ENCODE measurements at regions not wholly inside any gene's neighbourhood (a gene's known extent, or its start where the extent isn't known, plus 50 kb on each side); places are given as distances from the start of the nearest gene placed in this dataset.
A peak's percentile ranks its signal among the peaks of the same experiment; 100 is the strongest.

GRCh38 chr12:107558141-107558815 is 127.3 kb upstream of the PWP1 start:
- Histone ChIP-seq H3K4me3 (no peak overlapping the region), H3K27ac (no peak overlapping the region), H3K4me1 (replicated peaks in 1 of 2) (no peaks in the 10 kb centered on the region)
- no peak for ATAC-seq (replicated peaks in 6 of 8)
- in situ Hi-C loops (cut with MboI; ENCODE audit: low pct_unique_long_range_greater_than_20kb in 2 of 9, low sequenced_read_pairs in 9 of 9, unreplicated experiment in 9 of 9): no loop called here
- 58 to 81% (median 70%) methylated on average over 1 to 6 of the region's 9 CpGs; no CpG with 5 or more reads in 1 of the 10 experiments for WGBS, 10 experiments

DNA sequence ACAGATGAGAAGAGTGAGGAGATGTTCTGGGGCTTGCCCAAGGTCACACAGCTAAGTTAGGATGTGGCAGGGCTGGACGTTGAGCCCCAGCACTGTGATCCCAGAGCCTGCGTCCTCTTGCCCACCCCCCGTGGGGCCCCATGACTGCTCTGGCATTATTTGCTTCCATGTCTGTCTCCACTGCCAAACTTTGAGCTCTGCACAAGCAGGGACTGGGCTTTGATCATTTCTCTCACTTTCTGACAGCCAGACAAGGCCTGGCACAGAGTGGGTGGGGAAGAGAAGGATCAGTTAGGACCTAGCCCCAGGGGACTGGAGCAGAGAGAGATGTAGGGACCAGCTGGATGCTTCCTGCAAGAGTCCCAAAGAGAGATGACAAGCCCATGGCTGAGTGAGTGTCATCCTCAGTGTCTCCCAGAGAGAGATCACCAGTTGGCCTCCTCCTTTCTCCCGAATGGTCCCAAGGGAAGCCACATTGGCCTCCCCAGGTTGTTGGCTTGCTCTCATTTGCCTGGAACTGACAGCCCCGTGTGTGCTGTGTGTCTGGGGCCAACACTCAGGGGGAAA is 126.7 kb upstream of the PWP1 start:
- in situ Hi-C loops (cut with MboI; ENCODE audit: low pct_unique_long_range_greater_than_20kb in 2 of 9, low sequenced_read_pairs in 9 of 9, unreplicated experiment in 9 of 9): no loop called here
- no peak for ATAC-seq (replicated peaks in 6 of 8)
- no peak overlapping the region for H3K27ac ChIP-seq
- WGBS, 10 experiments: 36 to 67% (median 55%) methylated on average over 1 to 3 of the region's 5 CpGs; no CpG with 5 or more reads in 5 of the 10 experiments
- no peaks in the 10 kb centered on the region for H3K4me1 ChIP-seq (replicated peaks in 1 of 2)
- no peak overlapping the region for H3K4me3 ChIP-seq

DNA sequence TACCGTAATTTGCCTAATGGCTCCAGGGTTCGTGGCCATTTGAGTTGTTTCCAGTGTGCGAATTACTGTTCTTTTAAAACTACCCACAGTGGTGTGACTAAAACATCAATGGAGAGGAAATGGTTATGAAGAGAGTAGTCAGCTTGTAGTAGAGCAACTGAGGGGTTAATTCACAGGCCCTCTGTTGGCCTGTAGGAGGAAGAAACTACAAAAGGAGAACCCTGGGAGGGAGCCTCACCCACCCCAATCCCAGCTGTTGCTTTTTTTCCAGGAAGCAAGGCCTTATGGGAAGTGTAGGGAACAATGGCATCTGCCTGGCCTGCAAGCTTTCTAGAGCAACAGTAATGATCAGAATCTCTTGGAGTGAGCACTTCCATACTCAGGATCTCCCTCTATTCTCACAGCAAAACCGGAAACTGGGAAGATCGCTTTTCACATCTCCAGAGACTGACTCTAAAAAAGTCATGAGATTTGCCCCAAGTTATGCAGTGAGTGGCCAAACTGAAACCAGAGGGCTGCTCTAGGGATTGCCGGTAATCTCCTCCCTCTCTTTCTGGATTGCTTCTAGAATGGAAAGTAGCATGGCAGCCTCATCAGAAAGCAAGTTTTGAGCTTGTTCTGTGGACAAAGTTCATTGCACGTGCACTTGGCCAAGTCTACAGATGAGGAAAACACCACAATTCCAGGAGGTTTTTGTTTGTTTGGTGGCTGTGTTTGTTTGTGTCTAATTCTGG is 125.3 kb upstream of the PWP1 start:
- H3K4me1 ChIP-seq (replicated peaks in 1 of 2): no peaks in the 10 kb centered on the region
- WGBS, 10 experiments: 17 to 98% (median 79%) methylated on average over 1 to 7 of the region's 7 CpGs; no CpG with 5 or more reads in 1 of the 10 experiments
- ATAC-seq (replicated peaks in 6 of 8): peak in 3 of 8 experiments; percentile 38 to 76 (median 64)
- no peak overlapping the region for H3K27ac ChIP-seq
- no peak overlapping the region for H3K4me3 ChIP-seq
- in situ Hi-C loops (cut with MboI; ENCODE audit: low pct_unique_long_range_greater_than_20kb in 2 of 9, low sequenced_read_pairs in 9 of 9, unreplicated experiment in 9 of 9): no loop called here

DNA sequence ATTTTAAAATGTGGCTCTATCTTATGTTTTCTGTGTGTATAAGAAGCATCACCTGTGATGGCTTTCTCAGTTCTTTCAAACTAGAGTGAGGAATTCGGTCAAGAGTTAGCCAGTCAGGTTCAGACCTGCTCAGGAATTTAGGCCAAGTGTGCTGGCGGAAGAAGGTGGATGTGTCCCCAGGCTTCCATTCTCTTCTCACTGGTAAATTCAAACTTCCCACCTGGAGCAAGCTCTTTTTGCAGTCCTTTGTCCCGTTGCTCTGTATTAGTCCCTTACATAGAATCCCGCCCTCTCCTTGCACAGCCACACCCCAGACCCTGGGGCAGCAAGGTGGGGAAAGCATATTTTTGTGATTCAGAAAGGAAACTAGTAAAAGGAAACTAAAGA is 124.7 kb upstream of the PWP1 start:
- no peaks in the 10 kb centered on the region for H3K4me1 ChIP-seq (replicated peaks in 1 of 2)
- WGBS, 10 experiments: 0 to 100% (median 98%) methylated on average over 1 to 4 of the region's 4 CpGs; no CpG with 5 or more reads in 2 of the 10 experiments
- in situ Hi-C loops (cut with MboI; ENCODE audit: low pct_unique_long_range_greater_than_20kb in 2 of 9, low sequenced_read_pairs in 9 of 9, unreplicated experiment in 9 of 9): no loop called here
- ATAC-seq (replicated peaks in 6 of 8): no peak
- H3K4me3 ChIP-seq: no peak overlapping the region
- no peak overlapping the region for H3K27ac ChIP-seq

- peak in 6 of 8 experiments; percentile 24 to 83 (median 47) for ATAC-seq (replicated peaks in 6 of 8)
- no peak overlapping the region for H3K27ac ChIP-seq
- in situ Hi-C loops (cut with MboI; ENCODE audit: low pct_unique_long_range_greater_than_20kb in 2 of 9, low sequenced_read_pairs in 9 of 9, unreplicated experiment in 9 of 9): no loop called here
- 0 to 79% (median 36%) methylated on average over 1 to 3 of the region's 3 CpGs; no CpG with 5 or more reads in 4 of the 10 experiments for WGBS, 10 experiments
- H3K4me1 ChIP-seq (replicated peaks in 1 of 2): no peaks in the 10 kb centered on the region
- no peak overlapping the region for H3K4me3 ChIP-seq
These were observed 120.7 kb upstream of the PWP1 start for GRCh38 chr12:107564946-107565345.

GRCh38 chr12:107565551-107565950 is 120.0 kb upstream of the PWP1 start:
- H3K27ac ChIP-seq: no peak overlapping the region
- no peak overlapping the region for H3K4me3 ChIP-seq
- no peaks in the 10 kb centered on the region for H3K4me1 ChIP-seq (replicated peaks in 1 of 2)
- 0 to 80% (median 56%) methylated on average over 1 to 5 of the region's 5 CpGs; no CpG with 5 or more reads in 2 of the 10 experiments for WGBS, 10 experiments
- ATAC-seq (replicated peaks in 6 of 8): no peak
- in situ Hi-C loops (cut with MboI; ENCODE audit: low pct_unique_long_range_greater_than_20kb in 2 of 9, low sequenced_read_pairs in 9 of 9, unreplicated experiment in 9 of 9): no loop called here

DNA sequence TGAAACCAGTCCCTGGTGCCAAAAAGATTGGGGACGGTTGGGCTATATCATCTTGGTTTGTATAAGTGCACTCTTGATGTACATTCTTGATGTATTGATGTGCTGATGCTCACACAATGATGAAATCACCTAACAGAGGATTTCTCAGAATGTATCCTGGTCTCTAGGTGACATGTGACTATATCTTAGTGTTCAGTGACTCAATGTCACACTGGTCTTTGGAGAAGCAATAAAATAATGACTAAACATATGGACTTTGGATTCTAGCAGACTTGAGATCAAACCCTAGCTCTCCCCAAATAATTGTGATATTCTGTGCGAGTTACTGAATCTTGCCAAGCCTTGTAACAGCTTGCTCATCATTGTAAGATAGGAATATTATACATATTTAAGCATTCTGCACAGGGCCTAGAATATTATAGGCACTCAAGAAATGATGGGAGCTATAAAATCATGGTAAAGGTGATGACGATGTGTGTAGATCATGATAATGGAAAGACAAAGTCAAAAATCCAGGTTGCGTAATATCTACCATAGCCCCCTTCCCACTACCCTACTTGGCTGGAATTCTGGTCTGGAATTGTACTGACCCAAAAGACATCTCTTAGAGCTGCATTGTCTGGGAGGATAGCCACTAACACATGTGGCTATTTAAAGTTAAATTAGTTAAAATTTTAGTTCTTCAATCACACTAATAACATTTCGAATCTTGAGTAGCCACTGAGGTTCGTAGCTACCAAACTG is 117.6 kb upstream of the PWP1 start:
- Histone ChIP-seq H3K27ac (no peak overlapping the region), H3K4me3 (no peak overlapping the region), H3K4me1 (replicated peaks in 1 of 2) (no peaks in the 10 kb centered on the region)
- in situ Hi-C loops (cut with MboI; ENCODE audit: low pct_unique_long_range_greater_than_20kb in 2 of 9, low sequenced_read_pairs in 9 of 9, unreplicated experiment in 9 of 9): no loop called here
- ATAC-seq (replicated peaks in 6 of 8): no peak
- 51 to 100% (median 86%) methylated on average over 2 to 6 of the region's 6 CpGs; no CpG with 5 or more reads in 1 of the 10 experiments for WGBS, 10 experiments

GRCh38 chr12:107568718-107569117 is 116.9 kb upstream of the PWP1 start:
- no peak overlapping the region for H3K4me3 ChIP-seq
- in situ Hi-C loops (cut with MboI; ENCODE audit: low pct_unique_long_range_greater_than_20kb in 2 of 9, low sequenced_read_pairs in 9 of 9, unreplicated experiment in 9 of 9): no loop called here
- 28 to 89% (median 74%) methylated on average over 2 to 5 of the region's 5 CpGs; no CpG with 5 or more reads in 4 of the 10 experiments for WGBS, 10 experiments
- no peaks in the 10 kb centered on the region for H3K4me1 ChIP-seq (replicated peaks in 1 of 2)
- no peak overlapping the region for H3K27ac ChIP-seq
- no peak for ATAC-seq (replicated peaks in 6 of 8)

GRCh38 chr12:107570721-107571120 is 114.9 kb upstream of the PWP1 start:
- Histone ChIP-seq H3K4me1 (replicated peaks in 1 of 2) (no peaks in the 10 kb centered on the region), H3K4me3 (no peak overlapping the region), H3K27ac (no peak overlapping the region)
- 0 to 80% (median 53%) methylated on average over 1 of the region's 1 CpG; no CpG with 5 or more reads in 2 of the 10 experiments for WGBS, 10 experiments
- ATAC-seq (replicated peaks in 6 of 8): peak in 4 of 8 experiments; percentile 33 to 98 (median 48)
- in situ Hi-C loops (cut with MboI; ENCODE audit: low pct_unique_long_range_greater_than_20kb in 2 of 9, low sequenced_read_pairs in 9 of 9, unreplicated experiment in 9 of 9): no loop called here

DNA sequence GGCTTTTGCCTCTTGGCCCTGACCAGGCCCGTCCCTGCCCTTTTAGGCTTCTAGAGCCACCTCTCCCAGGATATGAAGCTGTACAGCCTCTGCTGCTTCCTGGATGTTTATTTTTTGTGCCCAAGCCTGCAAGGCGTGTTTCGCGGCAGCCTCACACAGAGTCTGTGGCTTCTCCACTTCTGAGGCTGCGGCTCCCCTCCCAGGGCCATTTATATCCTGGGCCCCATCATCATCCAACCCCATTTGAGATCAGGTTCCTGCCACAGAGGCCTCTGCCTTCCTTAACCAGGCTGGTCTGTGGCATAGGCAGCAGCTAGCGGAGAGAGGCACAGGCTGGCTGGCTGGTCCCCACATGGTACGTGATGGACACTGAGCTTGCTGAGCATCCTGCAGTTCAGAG is 114.1 kb upstream of the PWP1 start:
- WGBS, 10 experiments: 80 to 100% (median 85%) methylated on average over 1 to 4 of the region's 7 CpGs; no CpG with 5 or more reads in 6 of the 10 experiments
- no peak overlapping the region for H3K4me3 ChIP-seq
- in situ Hi-C loops (cut with MboI; ENCODE audit: low pct_unique_long_range_greater_than_20kb in 2 of 9, low sequenced_read_pairs in 9 of 9, unreplicated experiment in 9 of 9): no loop called here
- no peaks in the 10 kb centered on the region for H3K4me1 ChIP-seq (replicated peaks in 1 of 2)
- ATAC-seq (replicated peaks in 6 of 8): no peak
- H3K27ac ChIP-seq: no peak overlapping the region

DNA sequence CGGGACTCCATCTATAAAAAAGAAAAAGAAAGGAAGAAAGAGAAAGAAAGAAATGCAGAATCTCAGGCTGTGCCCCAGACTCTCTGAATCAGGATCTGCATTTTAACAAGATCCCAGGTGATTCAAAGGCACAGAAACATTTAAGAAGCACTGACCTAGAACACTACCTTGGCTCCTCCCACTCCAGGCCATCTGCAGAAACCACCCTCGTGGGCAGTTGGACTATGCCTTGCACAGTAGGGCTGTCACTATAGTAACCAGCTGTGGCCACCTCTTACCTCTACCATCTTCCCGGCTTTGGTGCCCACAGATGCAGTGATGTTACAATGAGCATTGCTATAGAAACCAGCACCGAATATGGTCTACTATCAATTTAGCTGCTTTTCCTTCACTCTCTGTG is 110.9 kb upstream of the PWP1 start:
- H3K27ac ChIP-seq: no peak overlapping the region
- no peak for ATAC-seq (replicated peaks in 6 of 8)
- H3K4me3 ChIP-seq: no peak overlapping the region
- in situ Hi-C loops (cut with MboI; ENCODE audit: low pct_unique_long_range_greater_than_20kb in 2 of 9, low sequenced_read_pairs in 9 of 9, unreplicated experiment in 9 of 9): no loop called here
- 25 to 100% (median 93%) methylated on average over 1 to 3 of the region's 4 CpGs; no CpG with 5 or more reads in 3 of the 10 experiments for WGBS, 10 experiments
- no peaks in the 10 kb centered on the region for H3K4me1 ChIP-seq (replicated peaks in 1 of 2)

- Histone ChIP-seq H3K4me1 (replicated peaks in 1 of 2) (peaks cover 0 to 4% of the 10 kb centered on the region in 2 donors), H3K27ac (no peak overlapping the region), H3K4me3 (peak overlapping the region; percentile 12 to 23 (median 16))
- ATAC-seq (replicated peaks in 6 of 8): peak in 6 of 8 experiments; percentile 49 to 90 (median 78)
- WGBS, 10 experiments: 4 to 92% (median 80%) methylated on average over 2 to 7 of the region's 66 CpGs; no CpG with 5 or more reads in 4 of the 10 experiments
- in situ Hi-C loops (cut with MboI; ENCODE audit: low pct_unique_long_range_greater_than_20kb in 2 of 9, low sequenced_read_pairs in 9 of 9, unreplicated experiment in 9 of 9): no loop called here
These were observed 104.6 kb upstream of the PWP1 start for GRCh38 chr12:107580750-107581618.
